ENCODE measurements at regions not wholly inside any gene's neighbourhood (a gene's known extent, or its start where the extent isn't known, plus 50 kb on each side); places are given as distances from the start of the nearest gene placed in this dataset.

GRCh38 chr5:30113542-30113941, 1079.9 kb upstream of the CDH6 start:
- no peak for DNase-seq (ENCODE audit: low read depth)
- no peak for TF ChIP-seq POLR2A (IDR thresholded peaks at IDR 0.05; ENCODE audit: extremely low read depth, insufficient read length)
- no peak for TF ChIP-seq MYC (IDR thresholded peaks at IDR 0.05; ENCODE audit: low read depth, low read length)
- TF ChIP-seq MAX (IDR thresholded peaks at IDR 0.05; ENCODE audit: low read depth, low read length) = no peak
- no peak for TF ChIP-seq CTCF (IDR thresholded peaks at IDR 0.05; ENCODE audit: low read depth, low read length)
- H3K4me3 ChIP-seq (ENCODE audit: low read depth, low read length) = no peak overlapping the region

GRCh38 chr5:30112867-30113266, 1080.6 kb upstream of the CDH6 start:
- DNase-seq (ENCODE audit: low read depth) = no peak
- no peak overlapping the region for H3K4me3 ChIP-seq (ENCODE audit: low read depth, low read length)
- TF ChIP-seq CTCF (IDR thresholded peaks at IDR 0.05; ENCODE audit: low read depth, low read length) (no peak), MYC (IDR thresholded peaks at IDR 0.05; ENCODE audit: low read depth, low read length) (no peak), POLR2A (IDR thresholded peaks at IDR 0.05; ENCODE audit: extremely low read depth, insufficient read length) (no peak), MAX (IDR thresholded peaks at IDR 0.05; ENCODE audit: low read depth, low read length) (no peak)

GRCh38 chr5:30108051-30108450, 1085.4 kb upstream of the CDH6 start:
- H3K4me3 ChIP-seq (ENCODE audit: low read depth, low read length) = no peak overlapping the region
- TF ChIP-seq MAX (IDR thresholded peaks at IDR 0.05; ENCODE audit: low read depth, low read length) = no peak
- no peak for TF ChIP-seq CTCF (IDR thresholded peaks at IDR 0.05; ENCODE audit: low read depth, low read length)
- DNase-seq (ENCODE audit: low read depth) = no peak

- no peak for DNase-seq (ENCODE audit: low read depth)
- no peak for TF ChIP-seq MAX (IDR thresholded peaks at IDR 0.05; ENCODE audit: low read depth, low read length)
- TF ChIP-seq CTCF (IDR thresholded peaks at IDR 0.05; ENCODE audit: low read depth, low read length) = no peak
- no peak for TF ChIP-seq MYC (IDR thresholded peaks at IDR 0.05; ENCODE audit: low read depth, low read length)
- TF ChIP-seq POLR2A (IDR thresholded peaks at IDR 0.05; ENCODE audit: extremely low read depth, insufficient read length) = no peak
- H3K4me3 ChIP-seq (ENCODE audit: low read depth, low read length) = no peak overlapping the region
These were observed 1086.9 kb upstream of the CDH6 start for GRCh38 chr5:30106596-30106995.

- DNase-seq (ENCODE audit: low read depth) = no peak
- TF ChIP-seq MYC (IDR thresholded peaks at IDR 0.05; ENCODE audit: low read depth, low read length) = no peak
- no peak for TF ChIP-seq POLR2A (IDR thresholded peaks at IDR 0.05; ENCODE audit: extremely low read depth, insufficient read length)
- TF ChIP-seq CTCF (IDR thresholded peaks at IDR 0.05; ENCODE audit: low read depth, low read length) = no peak
- H3K4me3 ChIP-seq (ENCODE audit: low read depth, low read length) = no peak overlapping the region
These were observed 1088.5 kb upstream of the CDH6 start for GRCh38 chr5:30104872-30105596.
